GM23338 (cell line): ENCODE measurements at regions not wholly inside any gene's neighbourhood (a gene's known extent, or its start where the extent isn't known, plus 50 kb on each side); places are given as distances from the start of the nearest gene placed in this dataset.

Source experiments
- ATAC-seq: fragments of 200-7000 bp; cut with Tn5 transposase; 3 replicates; pipeline ENCODE4 v1.9.1; 2020
- DNase-seq: peaks from one replicate; pipeline ENCODE4 v3.0.0-alpha.2; 2015; ENCODE audit warnings: low spot score
- H2AFZ ChIP-seq: fragments of 200-600 bp; sonication (generic); 2 replicates; pipeline ENCODE4 v1.8.0; 2016; ENCODE audit warnings: antibody characterized with exemption, mild to moderate bottlenecking, moderate library complexity
- H3F3A ChIP-seq: fragments of 200-600 bp; sonication (generic); replicated peaks from 2 replicates; pipeline ENCODE4 v1.8.0; 2017; ENCODE audit warnings: antibody characterized with exemption, mixed run types, low read depth
- H3K27ac ChIP-seq: fragments of 200-600 bp; sonication (generic); 2 replicates; pipeline ENCODE4 v1.6.1; 2016; ENCODE audit warnings: low read depth
- H3K27me3 ChIP-seq: fragments of 200-600 bp; sonication (generic); 2 replicates; pipeline ENCODE4 v1.8.0; 2016; ENCODE audit warnings: mild to moderate bottlenecking, mixed run types, moderate library complexity; ENCODE audit not compliant: insufficient read depth
- H3K36me3 ChIP-seq: fragments of 200-600 bp; sonication (generic); 2 replicates; pipeline ENCODE4 v1.8.0; 2016; ENCODE audit warnings: mild to moderate bottlenecking; ENCODE audit not compliant: insufficient read depth
- H3K4me1 ChIP-seq: fragments of 200-600 bp; sonication (generic); 2 replicates; pipeline ENCODE4 v1.8.0; 2016; ENCODE audit warnings: mild to moderate bottlenecking, moderate library complexity; ENCODE audit not compliant: insufficient read depth
- H3K4me2 ChIP-seq: fragments of 200-600 bp; sonication (generic); 2 replicates; pipeline ENCODE4 v1.7.1; 2017; ENCODE audit warnings: mixed run types
- H3K4me3 ChIP-seq: fragments of 200-600 bp; sonication (generic); 2 replicates; pipeline ENCODE4 v1.6.1; 2016; ENCODE audit warnings: mixed run types
- H3K79me2 ChIP-seq: fragments of 200-600 bp; sonication (generic); replicated peaks from 2 replicates; pipeline ENCODE4 v1.8.0; 2017; ENCODE audit warnings: mild to moderate bottlenecking; ENCODE audit not compliant: insufficient read depth
- H3K9me2 ChIP-seq: fragments of 200-600 bp; sonication (generic); 2 replicates; pipeline ENCODE4 v1.8.0; 2017; ENCODE audit not compliant: insufficient read depth
- H4K20me1 ChIP-seq: fragments of 200-600 bp; sonication (generic); replicated peaks from 2 replicates; pipeline ENCODE4 v1.8.0; 2017; ENCODE audit warnings: mild to moderate bottlenecking; ENCODE audit not compliant: insufficient read depth
- H3K27ac Mint-ChIP-seq: 2 replicates; pipeline ENCODE4 v1.8.0; 2020; ENCODE audit warnings: inconsistent platforms, mild to moderate bottlenecking, moderate library complexity, mixed read lengths
- H3K27me3 Mint-ChIP-seq: 3 replicates; pipeline ENCODE4 v1.8.0; 2022; ENCODE audit warnings: low read depth, mild to moderate bottlenecking, moderate library complexity, mixed read lengths, inconsistent platforms; ENCODE audit not compliant: insufficient read depth, poor library complexity
- H3K36me3 Mint-ChIP-seq: 3 replicates; pipeline ENCODE4 v1.8.0; 2021; ENCODE audit warnings: low read depth, mild to moderate bottlenecking, inconsistent platforms, moderate library complexity, mixed read lengths
- H3K4me1 Mint-ChIP-seq: 3 replicates; pipeline ENCODE4 v1.8.0; 2020; ENCODE audit warnings: mild to moderate bottlenecking, inconsistent platforms, mixed read lengths
- H3K4me3 Mint-ChIP-seq: 3 replicates; pipeline ENCODE4 v1.8.0; 2021; ENCODE audit warnings: moderate library complexity, mild to moderate bottlenecking, inconsistent platforms, mixed read lengths
- H3K9me3 Mint-ChIP-seq: 3 replicates; pipeline ENCODE4 v1.8.0; 2020; ENCODE audit warnings: moderate library complexity, mild to moderate bottlenecking, inconsistent platforms, mixed read lengths
- CREB1 ChIP-seq: fragments of 250-450 bp; sonication (Bioruptor Pico); IDR thresholded peaks from 2 replicates; pipeline ENCODE4 v1.5.0; 2020; ENCODE audit warnings: low read depth, mild to moderate bottlenecking, moderate library complexity
- CTCF ChIP-seq, 2 experiments: fragments of 200-600 bp in 1 of 2; sonication (generic) in 1 of 2; conservative IDR thresholded peaks; 2 replicates each; pipeline versions ENCODE4 v1.5.1 to v1.6.1; 2016 to 2017; ENCODE audit warnings: antibody characterized with exemption in 2 of 2, low read depth in 2 of 2, mild to moderate bottlenecking in 2 of 2, moderate library complexity in 1 of 2
- ETS1 ChIP-seq: IDR thresholded peaks from 2 replicates; pipeline ENCODE4 v1.6.1; 2016; ENCODE audit warnings: antibody characterized with exemption
- EZH2 ChIP-seq: fragments of 200-600 bp; sonication (generic); IDR thresholded peaks from one replicate; pipeline ENCODE4 v1.8.0; 2017; ENCODE audit warnings: antibody characterized with exemption, mild to moderate bottlenecking, low read depth; ENCODE audit not compliant: unreplicated experiment
- EZH2phosphoT487 ChIP-seq: fragments of 200-600 bp; sonication (generic); IDR thresholded peaks from one replicate; pipeline ENCODE4 v1.8.1; 2018; ENCODE audit warnings: antibody characterized with exemption; ENCODE audit not compliant: unreplicated experiment
- JUNB ChIP-seq: IDR thresholded peaks from one replicate; pipeline ENCODE4 v1.6.1; 2016; ENCODE audit warnings: antibody characterized with exemption; ENCODE audit not compliant: unreplicated experiment
- NANOG ChIP-seq: IDR thresholded peaks from 2 replicates; pipeline ENCODE4 v1.6.1; 2016; ENCODE audit warnings: antibody characterized with exemption, borderline replicate concordance
- POLR2AphosphoS5 ChIP-seq: IDR thresholded peaks from 2 replicates; pipeline ENCODE4 v1.6.1; 2016; ENCODE audit warnings: antibody characterized with exemption, low read depth
- REST ChIP-seq: IDR thresholded peaks from one replicate; pipeline ENCODE4 v1.6.1; 2018; ENCODE audit warnings: antibody characterized with exemption; ENCODE audit not compliant: unreplicated experiment
- STAT1 ChIP-seq: IDR thresholded peaks from one replicate; pipeline ENCODE4 v1.6.1; 2016; ENCODE audit warnings: antibody characterized with exemption; ENCODE audit not compliant: unreplicated experiment
- ZNF114 ChIP-seq: fragments of 250-450 bp; sonication (Bioruptor Pico); IDR thresholded peaks from 2 replicates; pipeline ENCODE4 v1.5.0; 2020; ENCODE audit warnings: mild to moderate bottlenecking, moderate library complexity
- ZNF331 ChIP-seq: fragments of 250-450 bp; sonication (Bioruptor Pico); IDR thresholded peaks from 2 replicates; pipeline ENCODE4 v1.5.0; 2020; ENCODE audit warnings: low read depth, mild to moderate bottlenecking, moderate library complexity
- TF ChIP-seq, protein P1 (sequence below): fragments of 250-450 bp; sonication (Bioruptor Pico); IDR thresholded peaks from 2 replicates; pipeline ENCODE4 v1.5.0; 2020; ENCODE audit warnings: mild to moderate bottlenecking, moderate library complexity

- Mint-ChIP-seq H3K4me1 (peaks cover 10% of the 10 kb centered on the region; the same call in 2 of the 3 replicates), H3K4me3 (no peak overlapping the region)
- TF ChIP-seq CTCF (conservative IDR thresholded peaks at IDR 0.05; ENCODE audit: low read depth in 2 of 2) = no peak
- TF ChIP-seq ZNF114 (CRISPR knock-in tag) = no peak
- no peak for TF ChIP-seq POLR2AphosphoS5
- no peak for TF ChIP-seq EZH2
- TF ChIP-seq REST = no peak
- no peak for TF ChIP-seq CREB1 (CRISPR knock-in tag)
- no peak for TF ChIP-seq ZNF331
- TF ChIP-seq EZH2phosphoT487 = no peak
- TF ChIP-seq ETS1 = no peak
- no peak for TF ChIP-seq STAT1
- no peak for TF ChIP-seq NANOG
- TF ChIP-seq, protein P1, sequence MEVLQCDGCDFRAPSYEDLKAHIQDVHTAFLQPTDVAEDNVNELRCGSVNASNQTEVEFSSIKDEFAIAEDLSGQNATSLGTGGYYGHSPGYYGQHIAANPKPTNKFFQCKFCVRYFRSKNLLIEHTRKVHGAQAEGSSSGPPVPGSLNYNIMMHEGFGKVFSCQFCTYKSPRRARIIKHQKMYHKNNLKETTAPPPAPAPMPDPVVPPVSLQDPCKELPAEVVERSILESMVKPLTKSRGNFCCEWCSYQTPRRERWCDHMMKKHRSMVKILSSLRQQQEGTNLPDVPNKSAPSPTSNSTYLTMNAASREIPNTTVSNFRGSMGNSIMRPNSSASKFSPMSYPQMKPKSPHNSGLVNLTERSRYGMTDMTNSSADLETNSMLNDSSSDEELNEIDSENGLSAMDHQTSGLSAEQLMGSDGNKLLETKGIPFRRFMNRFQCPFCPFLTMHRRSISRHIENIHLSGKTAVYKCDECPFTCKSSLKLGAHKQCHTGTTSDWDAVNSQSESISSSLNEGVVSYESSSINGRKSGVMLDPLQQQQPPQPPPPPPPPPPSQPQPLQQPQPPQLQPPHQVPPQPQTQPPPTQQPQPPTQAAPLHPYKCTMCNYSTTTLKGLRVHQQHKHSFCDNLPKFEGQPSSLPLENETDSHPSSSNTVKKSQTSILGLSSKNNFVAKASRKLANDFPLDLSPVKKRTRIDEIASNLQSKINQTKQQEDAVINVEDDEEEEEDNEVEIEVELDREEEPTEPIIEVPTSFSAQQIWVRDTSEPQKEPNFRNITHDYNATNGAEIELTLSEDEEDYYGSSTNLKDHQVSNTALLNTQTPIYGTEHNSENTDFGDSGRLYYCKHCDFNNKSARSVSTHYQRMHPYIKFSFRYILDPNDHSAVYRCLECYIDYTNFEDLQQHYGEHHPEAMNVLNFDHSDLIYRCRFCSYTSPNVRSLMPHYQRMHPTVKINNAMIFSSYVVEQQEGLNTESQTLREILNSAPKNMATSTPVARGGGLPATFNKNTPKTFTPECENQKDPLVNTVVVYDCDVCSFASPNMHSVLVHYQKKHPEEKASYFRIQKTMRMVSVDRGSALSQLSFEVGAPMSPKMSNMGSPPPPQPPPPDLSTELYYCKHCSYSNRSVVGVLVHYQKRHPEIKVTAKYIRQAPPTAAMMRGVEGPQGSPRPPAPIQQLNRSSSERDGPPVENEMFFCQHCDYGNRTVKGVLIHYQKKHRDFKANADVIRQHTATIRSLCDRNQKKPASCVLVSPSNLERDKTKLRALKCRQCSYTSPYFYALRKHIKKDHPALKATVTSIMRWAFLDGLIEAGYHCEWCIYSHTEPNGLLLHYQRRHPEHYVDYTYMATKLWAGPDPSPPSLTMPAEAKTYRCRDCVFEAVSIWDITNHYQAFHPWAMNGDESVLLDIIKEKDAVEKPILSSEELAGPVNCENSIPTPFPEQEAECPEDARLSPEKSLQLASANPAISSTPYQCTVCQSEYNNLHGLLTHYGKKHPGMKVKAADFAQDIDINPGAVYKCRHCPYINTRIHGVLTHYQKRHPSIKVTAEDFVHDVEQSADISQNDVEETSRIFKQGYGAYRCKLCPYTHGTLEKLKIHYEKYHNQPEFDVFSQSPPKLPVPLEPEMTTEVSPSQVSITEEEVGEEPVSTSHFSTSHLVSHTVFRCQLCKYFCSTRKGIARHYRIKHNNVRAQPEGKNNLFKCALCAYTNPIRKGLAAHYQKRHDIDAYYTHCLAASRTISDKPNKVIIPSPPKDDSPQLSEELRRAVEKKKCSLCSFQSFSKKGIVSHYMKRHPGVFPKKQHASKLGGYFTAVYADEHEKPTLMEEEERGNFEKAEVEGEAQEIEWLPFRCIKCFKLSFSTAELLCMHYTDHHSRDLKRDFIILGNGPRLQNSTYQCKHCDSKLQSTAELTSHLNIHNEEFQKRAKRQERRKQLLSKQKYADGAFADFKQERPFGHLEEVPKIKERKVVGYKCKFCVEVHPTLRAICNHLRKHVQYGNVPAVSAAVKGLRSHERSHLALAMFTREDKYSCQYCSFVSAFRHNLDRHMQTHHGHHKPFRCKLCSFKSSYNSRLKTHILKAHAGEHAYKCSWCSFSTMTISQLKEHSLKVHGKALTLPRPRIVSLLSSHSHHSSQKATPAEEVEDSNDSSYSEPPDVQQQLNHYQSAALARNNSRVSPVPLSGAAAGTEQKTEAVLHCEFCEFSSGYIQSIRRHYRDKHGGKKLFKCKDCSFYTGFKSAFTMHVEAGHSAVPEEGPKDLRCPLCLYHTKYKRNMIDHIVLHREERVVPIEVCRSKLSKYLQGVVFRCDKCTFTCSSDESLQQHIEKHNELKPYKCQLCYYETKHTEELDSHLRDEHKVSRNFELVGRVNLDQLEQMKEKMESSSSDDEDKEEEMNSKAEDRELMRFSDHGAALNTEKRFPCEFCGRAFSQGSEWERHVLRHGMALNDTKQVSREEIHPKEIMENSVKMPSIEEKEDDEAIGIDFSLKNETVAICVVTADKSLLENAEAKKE (CRISPR knock-in tag) = no peak
- no peak for TF ChIP-seq JUNB
These were observed 343.6 kb downstream of the SPRY1 start for GRCh38 chr4:123740236-123740635.

More at GRCh38 chr4:123740236-123740635, 343.6 kb downstream of the SPRY1 start:
- no peaks in the 10 kb centered on the region for H3K36me3 Mint-ChIP-seq
- H3K4me3 ChIP-seq = no peak overlapping the region
- H3K27ac ChIP-seq = no peak overlapping the region
- H3K4me1 ChIP-seq = peaks cover 3% of the 10 kb centered on the region; the same call in 1 of the 2 replicates
- no peak overlapping the region for H2AFZ ChIP-seq
- H4K20me1 ChIP-seq = no peaks in the 10 kb centered on the region
- H3K27me3 Mint-ChIP-seq = no peaks in the 10 kb centered on the region
- no peaks in the 10 kb centered on the region for H3K9me3 Mint-ChIP-seq
- H3K27me3 ChIP-seq = no peaks in the 10 kb centered on the region
- DNase-seq (no peak), ATAC-seq (no peak)
- H3K36me3 ChIP-seq = no peaks in the 10 kb centered on the region
- H3K4me2 ChIP-seq = no peak overlapping the region
- H3F3A ChIP-seq = no peaks in the 10 kb centered on the region
- H3K27ac Mint-ChIP-seq = no peak overlapping the region; the same call in 1 of the 2 replicates
- no peaks in the 10 kb centered on the region for H3K9me2 ChIP-seq
- no peaks in the 10 kb centered on the region for H3K79me2 ChIP-seq
